Gastroesophageal sphincter (tissue), 3 donors: ENCODE measurements at regions not wholly inside any gene's neighbourhood (a gene's known extent, or its start where the extent isn't known, plus 50 kb on each side); places are given as distances from the start of the nearest gene placed in this dataset.

ENCODE experiments used
- EP300 ChIP-seq: sonication (generic); formaldehyde crosslinking; IDR thresholded peaks from one replicate; pipeline ENCODE4 v1.6.1; 2017; ENCODE audit warnings: antibody characterized with exemption, mild to moderate bottlenecking
- POLR2A ChIP-seq, 2 donors: fragments of 450-650 bp; IDR thresholded peaks; one replicate each; pipeline ENCODE4 v1.6.1; 2017; ENCODE audit warnings: antibody characterized with exemption in 2 of 2, mild to moderate bottlenecking in 2 of 2, moderate library complexity in 1 of 2
- POLR2AphosphoS5 ChIP-seq: sonication (generic); formaldehyde crosslinking; IDR thresholded peaks from one replicate; pipeline ENCODE4 v1.6.1; 2017; ENCODE audit warnings: antibody characterized with exemption
- TF ChIP-seq, protein P1 (sequence below), 4 experiments: fragments of 200-600 bp in 2 of 4; fragments of 450-650 bp in 2 of 4; sonication (generic) in 1 of 4; IDR thresholded peaks; one replicate each; pipeline ENCODE4 v1.5.1; 2017 to 2019; ENCODE audit warnings: antibody characterized with exemption in 4 of 4, mild to moderate bottlenecking in 2 of 4, moderate library complexity in 2 of 4

DNA sequence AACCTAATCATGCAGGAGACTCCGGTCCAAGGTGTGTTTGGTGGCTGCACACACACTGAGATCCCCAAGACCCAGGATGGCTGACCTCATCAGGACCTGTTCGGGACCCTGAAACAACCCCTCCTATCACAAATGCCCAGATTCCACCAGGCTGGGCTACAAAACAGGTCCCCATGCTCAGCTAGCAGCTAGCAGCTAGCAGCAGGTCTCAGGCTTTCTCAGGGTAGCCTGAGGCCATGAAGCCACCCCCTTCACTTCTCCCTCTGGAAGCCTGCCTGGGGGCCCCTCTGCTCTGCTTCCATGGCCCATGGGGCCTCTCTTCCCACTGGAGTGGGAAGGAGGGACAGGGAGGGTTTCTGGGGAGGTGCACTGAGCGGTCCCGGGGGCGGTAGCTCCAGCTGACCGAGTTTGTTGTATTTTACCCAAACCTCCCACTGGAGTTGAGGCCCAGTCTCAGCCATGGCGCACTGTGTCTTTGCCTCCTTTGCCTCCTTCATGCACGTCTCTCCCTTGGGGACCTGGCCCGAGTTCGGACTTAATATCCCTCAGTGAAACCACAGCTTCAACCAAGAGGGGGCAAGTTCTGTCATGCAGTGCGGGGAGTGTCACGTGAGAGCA lies 95.1 kb upstream of the GPR26 start:
- TF ChIP-seq, protein P1, sequence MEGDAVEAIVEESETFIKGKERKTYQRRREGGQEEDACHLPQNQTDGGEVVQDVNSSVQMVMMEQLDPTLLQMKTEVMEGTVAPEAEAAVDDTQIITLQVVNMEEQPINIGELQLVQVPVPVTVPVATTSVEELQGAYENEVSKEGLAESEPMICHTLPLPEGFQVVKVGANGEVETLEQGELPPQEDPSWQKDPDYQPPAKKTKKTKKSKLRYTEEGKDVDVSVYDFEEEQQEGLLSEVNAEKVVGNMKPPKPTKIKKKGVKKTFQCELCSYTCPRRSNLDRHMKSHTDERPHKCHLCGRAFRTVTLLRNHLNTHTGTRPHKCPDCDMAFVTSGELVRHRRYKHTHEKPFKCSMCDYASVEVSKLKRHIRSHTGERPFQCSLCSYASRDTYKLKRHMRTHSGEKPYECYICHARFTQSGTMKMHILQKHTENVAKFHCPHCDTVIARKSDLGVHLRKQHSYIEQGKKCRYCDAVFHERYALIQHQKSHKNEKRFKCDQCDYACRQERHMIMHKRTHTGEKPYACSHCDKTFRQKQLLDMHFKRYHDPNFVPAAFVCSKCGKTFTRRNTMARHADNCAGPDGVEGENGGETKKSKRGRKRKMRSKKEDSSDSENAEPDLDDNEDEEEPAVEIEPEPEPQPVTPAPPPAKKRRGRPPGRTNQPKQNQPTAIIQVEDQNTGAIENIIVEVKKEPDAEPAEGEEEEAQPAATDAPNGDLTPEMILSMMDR (IDR thresholded peaks at IDR 0.05): no peak
- no peak for TF ChIP-seq POLR2A (IDR thresholded peaks at IDR 0.05)
- no peak for TF ChIP-seq EP300
- no peak for TF ChIP-seq POLR2AphosphoS5
